Activated CD8-positive, alpha-beta memory T cell treated with anti-CD3 and anti-CD28 coated beads, Interleukin-2, amount 50 U/mL, for 4 hours (primary cell): ENCODE measurements at regions not wholly inside any gene's neighbourhood (a gene's known extent, or its start where the extent isn't known, plus 50 kb on each side); places are given as distances from the start of the nearest gene placed in this dataset.

Source experiments
- DNase-seq: peaks from one replicate; pipeline ENCODE4 v3.0.0-alpha.2; 2020

GRCh38 chr4:3715855-3716630 is 50.1 kb upstream of the ADRA2C start:
- no peak for DNase-seq

DNA sequence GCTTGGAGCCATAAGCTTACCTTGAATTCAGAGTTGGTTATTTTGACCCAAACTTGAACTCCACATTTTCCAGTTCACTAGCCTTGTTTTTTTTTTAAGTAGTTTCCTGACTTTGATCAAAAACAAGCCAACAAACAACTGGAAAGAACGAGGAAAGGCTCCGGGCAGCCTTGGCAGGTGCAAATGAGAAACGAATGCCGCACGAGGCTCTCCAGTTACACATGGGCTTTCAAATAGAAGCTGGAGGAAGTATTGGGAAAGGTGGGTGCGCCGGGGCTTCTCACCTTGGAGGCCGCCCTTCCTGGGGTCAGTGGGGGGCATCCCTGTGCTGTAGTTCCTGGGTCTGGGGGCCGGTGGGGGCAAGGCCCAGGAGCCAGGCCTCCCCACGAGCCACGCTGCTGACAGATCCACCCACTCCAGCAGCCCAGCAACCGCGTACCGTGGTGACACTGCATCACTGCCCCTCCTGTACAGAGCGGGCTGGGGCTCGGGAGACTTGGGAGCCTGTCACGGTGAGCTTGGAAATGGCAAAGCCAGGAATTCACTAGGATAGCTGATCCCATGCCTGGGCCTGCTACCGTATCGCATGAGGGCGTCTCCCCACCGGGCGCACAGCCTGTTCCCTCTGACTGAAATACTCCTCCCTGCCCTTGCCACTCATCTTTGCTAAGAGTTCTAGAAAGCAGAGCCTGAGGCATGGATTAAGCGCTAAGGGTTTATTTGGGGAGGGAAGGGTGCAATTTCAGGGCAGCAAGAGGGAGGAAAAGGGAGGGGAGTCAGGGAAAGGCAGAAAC is 50.9 kb upstream of the ADRA2C start:
- no peak for DNase-seq

- no peak for DNase-seq
These were observed 51.6 kb upstream of the ADRA2C start for GRCh38 chr4:3714642-3715001.

DNA sequence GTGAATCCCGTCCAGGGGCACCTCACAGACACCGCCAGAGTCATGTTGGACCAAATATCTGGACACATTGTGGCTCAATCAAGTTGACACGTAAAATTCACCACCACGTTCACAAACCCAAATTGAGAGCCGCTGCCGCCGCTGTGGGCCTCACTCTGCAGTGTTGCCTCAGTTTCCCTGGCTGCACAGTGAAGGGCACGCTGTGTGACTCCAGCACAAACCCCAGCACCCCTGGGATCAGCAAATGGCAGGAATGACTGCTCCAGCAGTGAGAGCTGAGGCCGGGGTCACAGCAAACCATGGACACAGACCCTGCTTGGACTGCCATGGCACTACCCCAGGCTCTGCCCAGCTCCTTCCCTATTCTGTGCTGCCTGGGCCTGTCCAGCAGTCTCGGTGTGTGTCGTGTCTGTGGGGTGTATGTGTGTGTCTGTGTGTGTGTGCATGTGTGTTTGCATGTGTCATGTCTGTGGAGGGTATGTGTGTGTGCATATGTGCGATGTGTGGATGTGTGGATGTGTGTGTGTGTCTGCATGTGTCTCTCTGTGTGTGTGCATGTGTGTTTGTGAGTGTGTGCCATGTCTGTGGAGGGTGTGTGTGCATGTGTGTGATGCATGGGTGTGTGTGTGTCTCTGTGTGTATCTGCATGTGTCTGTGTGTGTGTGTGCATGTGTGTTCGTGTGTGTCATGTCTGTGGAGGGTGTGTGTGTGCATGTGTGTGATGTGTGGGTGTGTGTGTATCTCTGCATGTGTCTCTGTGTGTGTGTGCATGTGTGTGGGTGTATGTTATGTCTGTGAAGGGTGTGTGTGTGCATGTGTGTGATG is 52.2 kb upstream of the ADRA2C start:
- DNase-seq = no peak

- DNase-seq = no peak
These were observed 52.8 kb upstream of the ADRA2C start for GRCh38 chr4:3713346-3713745.

- DNase-seq = no peak
These were observed 53.2 kb upstream of the ADRA2C start for GRCh38 chr4:3712936-3713335.

DNA sequence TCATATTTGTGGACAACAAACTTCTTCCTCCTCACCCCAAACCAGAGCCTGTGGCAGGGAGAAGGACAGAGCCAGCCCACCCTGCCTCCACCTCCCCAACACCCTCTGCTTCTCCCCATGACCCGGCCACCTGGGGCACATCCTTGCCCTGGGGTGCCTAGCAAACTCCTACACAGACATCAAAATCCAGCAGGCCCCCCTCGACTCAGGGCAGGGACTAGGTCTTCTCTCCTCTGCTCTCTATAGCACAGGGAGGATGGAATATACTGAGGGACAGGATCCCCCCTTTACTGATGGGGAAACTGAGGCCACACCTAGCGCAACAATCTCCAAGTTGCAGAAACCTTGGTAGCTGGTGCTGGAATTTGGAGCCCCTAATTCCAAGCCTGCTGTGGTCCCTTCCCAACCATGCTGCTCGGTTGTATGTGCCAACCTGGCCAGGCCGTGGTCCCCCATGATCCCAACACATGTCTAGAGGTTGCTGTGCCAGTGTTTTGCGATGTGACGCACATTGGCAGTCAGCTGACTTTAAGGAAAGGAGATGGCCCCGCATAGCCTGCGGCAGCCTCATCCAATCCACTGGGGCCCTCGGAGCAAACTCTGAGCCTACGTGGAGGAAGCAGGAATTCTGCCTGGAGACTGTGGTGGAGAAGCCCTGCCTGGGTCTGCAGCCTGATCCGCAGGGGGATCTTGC is 53.9 kb upstream of the ADRA2C start:
- DNase-seq = no peak

- DNase-seq = no peak
These were observed 54.7 kb upstream of the ADRA2C start for GRCh38 chr4:3711183-3712111.

DNA sequence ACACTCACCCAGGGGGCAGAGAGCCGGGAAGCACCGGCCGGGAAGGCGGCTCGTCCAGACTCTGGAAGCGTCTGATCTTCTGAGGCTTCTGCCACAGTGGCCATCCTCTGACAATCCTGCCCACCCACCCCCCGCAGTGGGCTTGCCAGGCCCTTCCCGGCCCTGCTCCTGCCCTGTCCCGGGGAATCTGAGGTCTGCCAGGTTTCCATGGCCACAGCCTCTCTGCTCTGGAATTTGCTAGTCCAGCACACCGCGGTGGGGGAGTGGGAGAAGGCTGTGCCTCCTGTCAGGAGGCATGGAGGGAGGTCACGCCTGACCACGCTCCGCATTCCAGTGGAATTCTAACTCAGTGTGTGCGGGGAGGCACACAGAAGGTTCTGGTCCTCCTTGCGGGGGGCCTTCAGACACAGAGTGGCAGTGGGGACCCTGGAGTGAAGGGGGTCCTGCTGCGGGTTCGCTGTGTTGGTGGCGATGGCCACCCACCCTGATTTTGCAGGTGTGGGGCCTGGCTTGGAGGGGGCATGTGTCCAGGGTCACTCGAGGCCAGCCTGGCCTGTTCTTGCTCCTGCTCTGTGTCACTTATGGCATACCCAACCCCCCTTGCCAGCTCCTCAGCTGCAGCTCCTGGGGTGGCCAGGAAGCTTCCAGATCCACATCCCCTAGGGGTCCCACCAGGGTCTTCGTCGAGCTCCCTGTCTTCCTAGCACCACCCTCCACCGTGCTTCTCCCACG is 55.6 kb upstream of the ADRA2C start:
- no peak for DNase-seq

DNA sequence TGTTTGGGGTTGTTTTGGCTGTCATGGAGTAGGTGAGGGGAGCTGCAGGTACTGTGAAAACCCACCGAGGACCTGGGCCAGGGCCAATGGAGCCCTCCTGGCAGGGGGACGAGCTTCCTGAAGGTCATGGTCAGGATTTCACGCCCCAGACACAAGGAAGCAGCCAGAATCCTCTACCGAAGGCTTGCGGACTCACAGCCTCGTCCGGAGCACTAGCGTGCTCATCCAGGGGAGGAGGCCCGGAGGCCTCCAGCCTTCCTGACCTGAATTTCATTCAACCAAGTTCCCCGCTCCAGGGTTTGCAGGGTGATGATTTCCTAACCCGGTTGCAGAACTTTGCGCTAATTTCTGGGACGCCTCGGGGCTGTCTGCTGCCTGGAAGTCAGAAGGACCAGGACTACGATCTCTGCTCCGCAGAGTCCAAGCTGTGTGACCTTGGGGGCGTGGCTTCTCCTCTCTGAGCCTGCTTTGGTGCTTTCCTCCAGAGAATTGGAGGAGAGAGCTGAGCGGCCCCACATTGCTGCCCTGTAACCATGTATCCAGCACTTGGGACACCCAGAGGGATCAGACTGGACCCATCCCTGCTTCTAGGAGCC is 56.2 kb upstream of the ADRA2C start:
- DNase-seq = no peak

- DNase-seq = no peak
These were observed 56.9 kb upstream of the ADRA2C start for GRCh38 chr4:3709061-3709845.

DNA sequence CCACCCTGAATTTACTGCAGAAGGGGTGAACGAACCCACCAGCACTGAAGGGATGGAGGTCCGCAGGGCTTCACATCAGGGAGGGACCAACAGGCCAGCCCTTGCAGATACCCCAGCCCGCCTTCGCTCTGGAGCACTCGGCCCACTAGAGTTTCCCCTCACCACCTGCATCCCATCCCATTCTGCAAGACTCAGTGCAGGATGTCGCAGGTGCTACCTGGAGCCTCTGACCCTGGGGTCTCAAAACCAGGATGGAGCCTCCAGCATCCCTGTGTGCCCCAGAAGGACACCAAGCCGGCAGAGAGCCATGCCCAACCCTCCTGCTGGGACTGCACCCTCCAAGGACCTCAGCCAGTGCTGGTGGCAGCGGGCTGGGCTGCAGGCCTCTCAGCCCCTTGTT is 57.6 kb upstream of the ADRA2C start:
- no peak for DNase-seq

DNA sequence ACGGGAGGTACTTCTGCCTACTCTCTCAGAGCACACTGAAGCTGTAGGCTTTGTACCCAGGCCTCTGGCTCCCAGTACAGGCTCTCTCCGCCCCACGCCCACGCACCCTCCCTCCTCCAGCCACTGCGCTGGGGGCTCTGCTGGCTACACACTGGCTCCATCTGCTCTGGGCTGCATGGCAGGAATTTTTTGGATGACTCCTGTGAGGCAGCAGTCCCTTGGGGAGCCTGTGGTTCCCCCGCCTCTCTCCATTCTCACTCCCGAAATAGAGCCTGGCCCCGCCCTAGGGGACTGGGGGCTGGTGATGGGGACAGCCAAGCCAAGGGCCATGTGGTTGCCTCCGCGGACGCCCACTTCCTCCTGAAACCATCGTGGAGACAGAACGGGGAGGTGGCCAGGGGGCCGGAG is 58.1 kb upstream of the ADRA2C start:
- no peak for DNase-seq

- no peak for DNase-seq
These were observed 58.6 kb upstream of the ADRA2C start for GRCh38 chr4:3707423-3708102.

GRCh38 chr4:3706565-3707422 is 59.4 kb upstream of the ADRA2C start:
- DNase-seq = no peak

DNA sequence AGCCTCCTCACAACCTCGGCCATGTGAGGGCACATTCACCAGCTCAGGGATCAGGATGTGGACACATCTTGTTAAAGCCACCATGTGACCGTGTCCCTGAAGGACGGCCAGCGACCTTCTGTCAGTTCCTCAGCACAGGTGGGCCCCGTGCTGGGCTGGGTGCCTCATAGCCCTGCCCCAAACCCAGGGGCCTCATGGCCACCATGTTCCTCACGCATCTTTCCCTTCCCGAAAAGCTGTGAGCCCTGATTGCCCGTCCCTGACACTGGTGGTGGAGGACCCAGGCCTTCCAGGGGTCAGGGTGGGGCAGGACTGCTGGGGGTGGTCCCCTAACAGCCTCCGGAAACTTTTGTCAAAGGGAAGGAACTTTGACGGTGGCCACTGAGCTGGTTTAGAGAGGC is 60.1 kb upstream of the ADRA2C start:
- DNase-seq = no peak

GRCh38 chr4:3705236-3705987 is 60.8 kb upstream of the ADRA2C start:
- DNase-seq = no peak
